PC-9 (cell line): ENCODE measurements at regions not wholly inside any gene's neighbourhood (a gene's known extent, or its start where the extent isn't known, plus 50 kb on each side); places are given as distances from the start of the nearest gene placed in this dataset.

Experiments
- CTCF ChIP-seq: fragments of 200-600 bp; sonication (generic); conservative IDR thresholded peaks from 2 replicates; pipeline ENCODE4 v1.6.1; 2017; ENCODE audit warnings: mixed run types, antibody characterized with exemption, mild to moderate bottlenecking, moderate library complexity
- EZH2 ChIP-seq: fragments of 200-600 bp; sonication (generic); IDR thresholded peaks from 2 replicates; pipeline ENCODE4 v1.8.0; 2017; ENCODE audit warnings: antibody characterized with exemption, low read depth

- no peak for TF ChIP-seq CTCF
- TF ChIP-seq EZH2 = no peak
Measured at GRCh38 chr5:168030912-168031311, 260.5 kb upstream of the WWC1 start.
